ENCODE measurements at regions not wholly inside any gene's neighbourhood (a gene's known extent, or its start where the extent isn't known, plus 50 kb on each side); places are given as distances from the start of the nearest gene placed in this dataset.

DNA sequence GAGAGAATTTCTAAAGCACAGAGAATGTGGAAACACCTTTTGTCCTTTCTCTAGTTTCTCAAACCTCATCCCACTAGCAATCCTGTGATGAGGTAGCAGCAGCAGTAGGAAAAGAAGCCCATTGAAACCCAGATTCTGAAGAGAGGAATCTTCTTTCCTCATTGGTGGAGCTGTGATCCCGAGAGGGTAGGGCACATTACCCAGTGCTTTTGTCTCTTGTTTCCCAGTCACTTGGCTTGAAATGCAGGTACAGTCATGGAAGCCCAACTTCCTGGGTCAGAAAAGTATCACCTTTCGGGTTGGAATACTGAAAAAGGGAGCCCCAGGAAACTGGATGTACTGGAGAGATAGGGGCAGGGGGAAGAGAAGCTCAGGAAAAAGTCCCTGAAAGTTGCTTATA lies 417.4 kb downstream of the TBC1D32 start:
- Histone ChIP-seq H3K27ac (ENCODE audit: low read depth, low read length) (no peak overlapping the region), H3K9me3 (ENCODE audit: insufficient read depth in 2 of 2, low read depth in 1 of 2, low read length in 1 of 2) (no peaks in the 10 kb centered on the region), H2BK20ac (ENCODE audit: low read length) (no peak overlapping the region), H2BK120ac (replicated peaks; ENCODE audit: low read depth, low read length) (no peak overlapping the region), H4K91ac (replicated peaks; ENCODE audit: insufficient read length, low read length) (no peak overlapping the region), H3K14ac (ENCODE audit: insufficient read length) (no peak overlapping the region), H3K36me3 (ENCODE audit: control insufficient read depth in 2 of 4, insufficient read depth in 4 of 4, low read length in 3 of 4) (no peaks in the 10 kb centered on the region), H3K4me3 (ENCODE audit: extremely low read depth in 1 of 4, insufficient read depth in 2 of 4, low read depth in 3 of 4, low read length in 4 of 4) (no peak overlapping the region), H3K27me3 (replicated peaks in 1 of 4; ENCODE audit: control insufficient read depth in 3 of 4, extremely low read depth in 1 of 4, insufficient read depth in 3 of 4, low read length in 3 of 4) (no peaks in the 10 kb centered on the region), H3K56ac (replicated peaks; ENCODE audit: insufficient read length, low read depth, low read length) (no peak overlapping the region), H3K4me2 (ENCODE audit: insufficient read depth in 1 of 2, low read depth in 2 of 2, low read length in 2 of 2) (no peak overlapping the region), H2BK15ac (ENCODE audit: low read length) (no peak overlapping the region), H4K5ac (ENCODE audit: insufficient read length, low read depth, low read length) (no peak overlapping the region), H3K79me2 (ENCODE audit: control insufficient read depth in 1 of 2, insufficient read depth in 2 of 2, low read length in 2 of 2) (no peaks in the 10 kb centered on the region), H4K20me1 (replicated peaks in 1 of 2; ENCODE audit: control insufficient read depth in 1 of 2, insufficient read depth in 2 of 2, low read length in 2 of 2) (no peaks in the 10 kb centered on the region), H3K4me1 (replicated peaks in 1 of 4; ENCODE audit: control insufficient read depth in 3 of 4, insufficient read depth in 4 of 4, low read length in 3 of 4) (no peaks in the 10 kb centered on the region), H2BK12ac (ENCODE audit: low read depth, low read length) (no peak overlapping the region), H3K23me2 (ENCODE audit: low read depth, low read length) (no peaks in the 10 kb centered on the region), H3K23ac (ENCODE audit: insufficient read length) (no peak overlapping the region), H3K9ac (replicated peaks in 1 of 4; ENCODE audit: extremely low read depth in 1 of 4, low read depth in 3 of 4, low read length in 3 of 4) (no peak overlapping the region), H2BK5ac (ENCODE audit: low read depth, low read length) (no peak overlapping the region), H3K4ac (replicated peaks; ENCODE audit: insufficient read length, low read depth, low read length) (no peak overlapping the region), H2AFZ (ENCODE audit: low read length) (peak overlapping the region; percentile 78; the same call in 1 of the 2 replicates), H3K79me1 (ENCODE audit: low read depth, low read length) (no peaks in the 10 kb centered on the region), H4K8ac (ENCODE audit: extremely low read depth, insufficient read depth, low read length) (no peak overlapping the region), H2AK5ac (ENCODE audit: low read depth, low read length) (no peak overlapping the region), H3K18ac (ENCODE audit: extremely low read depth, low read length) (no peak overlapping the region)
- DNase-seq (ENCODE audit: low read depth in 1 of 2, low spot score in 2 of 2) (no peak), FAIRE-seq (no peak)
- CTCF ChIA-PET (ENCODE audit: partially characterized antibody), result interaction anchor here (0.8 kb wide), 1 partner anchor 16 kb away, joined by 3 read pairs; no protein-coding TSS in a partner anchor
- 77% methylated on average over 2 of the region's 2 CpGs; no CpG with 5 or more reads in 1 of the 2 experiments for WGBS, 2 experiments (ENCODE audit: extremely low coverage in 1 of 2, insufficient coverage in 1 of 2, insufficient read length in 1 of 2, insufficient replicate concordance in 2 of 2, low coverage in 1 of 2, low lambda C conversion rate in 2 of 2, missing lambda C conversion rate in 1 of 2)
- POLR2A ChIA-PET (ENCODE audit: partially characterized antibody), result no interaction called here
- TF ChIP-seq FOSL1 (IDR thresholded peaks at IDR 0.05; ENCODE audit: insufficient read depth, low read depth, low read length), result no peak
- TF ChIP-seq EGR1 (IDR thresholded peaks at IDR 0.05; ENCODE audit: borderline replicate concordance, low read depth, low read length), result no peak
- TF ChIP-seq POLR2A (IDR thresholded peaks at IDR 0.05; ENCODE audit: control extremely low read depth in 1 of 2, low read depth in 2 of 2, low read length in 2 of 2), result no peak
- TF ChIP-seq GABPA (IDR thresholded peaks at IDR 0.05; ENCODE audit: borderline replicate concordance, insufficient read depth, low read length), result no peak
- TF ChIP-seq CHD2 (IDR thresholded peaks at IDR 0.05; ENCODE audit: low read length), result no peak
- no peak for TF ChIP-seq BCL11A (IDR thresholded peaks at IDR 0.05; ENCODE audit: low read depth in 2 of 2, low read length in 2 of 2)
- TF ChIP-seq SRF (IDR thresholded peaks at IDR 0.05; ENCODE audit: low read depth, low read length), result no peak
- no peak for TF ChIP-seq POU5F1 (IDR thresholded peaks at IDR 0.05; ENCODE audit: low read depth, low read length)
- TF ChIP-seq CBX5 (IDR thresholded peaks at IDR 0.05; ENCODE audit: low read depth, low read length), result no peak
- no peak for TF ChIP-seq RAD21 (IDR thresholded peaks at IDR 0.05 in 1 of 2, conservative IDR thresholded peaks at IDR 0.05 in 1 of 2; ENCODE audit: low read depth in 2 of 2, low read length in 2 of 2)
- TF ChIP-seq SP4 (IDR thresholded peaks at IDR 0.05; ENCODE audit: low read length), result no peak
- TF ChIP-seq, protein P1, sequence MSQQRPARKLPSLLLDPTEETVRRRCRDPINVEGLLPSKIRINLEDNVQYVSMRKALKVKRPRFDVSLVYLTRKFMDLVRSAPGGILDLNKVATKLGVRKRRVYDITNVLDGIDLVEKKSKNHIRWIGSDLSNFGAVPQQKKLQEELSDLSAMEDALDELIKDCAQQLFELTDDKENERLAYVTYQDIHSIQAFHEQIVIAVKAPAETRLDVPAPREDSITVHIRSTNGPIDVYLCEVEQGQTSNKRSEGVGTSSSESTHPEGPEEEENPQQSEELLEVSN (IDR thresholded peaks at IDR 0.05), result no peak
- no peak for TF ChIP-seq TAF1 (IDR thresholded peaks at IDR 0.05; ENCODE audit: low read depth, low read length)
- TF ChIP-seq PHF8 (conservative IDR thresholded peaks at IDR 0.05; ENCODE audit: low read depth, low read length), result no peak
- TF ChIP-seq RXRA (IDR thresholded peaks at IDR 0.05; ENCODE audit: insufficient read depth, low read depth, low read length), result no peak
